ENCODE measurements at regions not wholly inside any gene's neighbourhood (a gene's known extent, or its start where the extent isn't known, plus 50 kb on each side); places are given as distances from the start of the nearest gene placed in this dataset.

- TF ChIP-seq, protein P1, sequence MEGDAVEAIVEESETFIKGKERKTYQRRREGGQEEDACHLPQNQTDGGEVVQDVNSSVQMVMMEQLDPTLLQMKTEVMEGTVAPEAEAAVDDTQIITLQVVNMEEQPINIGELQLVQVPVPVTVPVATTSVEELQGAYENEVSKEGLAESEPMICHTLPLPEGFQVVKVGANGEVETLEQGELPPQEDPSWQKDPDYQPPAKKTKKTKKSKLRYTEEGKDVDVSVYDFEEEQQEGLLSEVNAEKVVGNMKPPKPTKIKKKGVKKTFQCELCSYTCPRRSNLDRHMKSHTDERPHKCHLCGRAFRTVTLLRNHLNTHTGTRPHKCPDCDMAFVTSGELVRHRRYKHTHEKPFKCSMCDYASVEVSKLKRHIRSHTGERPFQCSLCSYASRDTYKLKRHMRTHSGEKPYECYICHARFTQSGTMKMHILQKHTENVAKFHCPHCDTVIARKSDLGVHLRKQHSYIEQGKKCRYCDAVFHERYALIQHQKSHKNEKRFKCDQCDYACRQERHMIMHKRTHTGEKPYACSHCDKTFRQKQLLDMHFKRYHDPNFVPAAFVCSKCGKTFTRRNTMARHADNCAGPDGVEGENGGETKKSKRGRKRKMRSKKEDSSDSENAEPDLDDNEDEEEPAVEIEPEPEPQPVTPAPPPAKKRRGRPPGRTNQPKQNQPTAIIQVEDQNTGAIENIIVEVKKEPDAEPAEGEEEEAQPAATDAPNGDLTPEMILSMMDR (IDR thresholded peaks at IDR 0.05; ENCODE audit: extremely low read depth, missing control alignments) = no peak
- DNase-seq (ENCODE audit: low spot score) = no peak
These were observed 255.3 kb upstream of the TRPC7 start for GRCh38 chr5:136620621-136621020.

- TF ChIP-seq, protein P1 (IDR thresholded peaks at IDR 0.05; ENCODE audit: extremely low read depth, missing control alignments) = no peak
These were observed 254.7 kb upstream of the TRPC7 start for GRCh38 chr5:136620016-136620419.

DNA sequence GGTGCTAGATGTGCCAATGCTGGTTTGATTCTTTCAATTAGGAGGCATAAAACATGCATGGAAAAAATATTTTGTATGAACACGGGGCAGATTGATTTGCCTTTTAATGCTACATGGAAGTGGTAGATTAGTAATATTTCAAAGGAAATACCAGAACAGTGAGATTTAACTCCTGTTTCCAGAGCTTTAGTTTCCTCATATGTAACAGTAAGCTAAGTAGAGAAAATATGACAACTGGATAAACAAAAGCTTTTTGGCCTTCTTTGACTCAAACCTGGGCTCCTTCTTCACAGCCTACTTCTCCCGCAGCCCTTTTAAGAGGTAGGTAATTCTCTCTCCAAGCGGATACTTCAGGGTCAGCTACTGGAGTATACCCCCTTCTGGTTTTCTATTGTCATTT lies 254.2 kb upstream of the TRPC7 start:
- TF ChIP-seq, protein P1 (IDR thresholded peaks at IDR 0.05; ENCODE audit: extremely low read depth, missing control alignments) = no peak

More at GRCh38 chr5:136620016-136620419, 254.7 kb upstream of the TRPC7 start:
- DNase-seq (ENCODE audit: low spot score) = no peak

GRCh38 chr5:136615251-136616119 lies 250.1 kb upstream of the TRPC7 start:
- no peak for DNase-seq (ENCODE audit: low spot score)
- TF ChIP-seq, protein P1 (IDR thresholded peaks at IDR 0.05; ENCODE audit: extremely low read depth, missing control alignments) = no peak

More for the DNA sequence above, 254.2 kb upstream of the TRPC7 start:
- no peak for DNase-seq (ENCODE audit: low spot score)

DNA sequence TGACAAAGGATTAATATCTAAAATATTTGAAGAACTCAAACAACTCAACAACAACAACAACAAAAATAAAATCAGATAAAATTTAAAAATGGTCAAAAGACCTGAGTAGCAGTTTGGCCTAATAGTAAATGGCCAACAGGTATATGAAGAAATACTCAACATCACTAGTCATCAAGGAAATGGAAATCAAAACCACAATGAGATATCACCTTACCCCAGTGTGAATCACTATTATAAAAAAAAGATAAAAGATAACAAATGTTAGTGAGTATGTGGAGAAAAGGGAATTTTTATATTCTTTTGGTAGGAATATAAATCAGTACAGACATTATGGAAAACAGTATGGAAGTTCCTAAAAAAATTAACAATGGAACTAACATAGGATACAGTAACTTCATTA lies 247.9 kb upstream of the TRPC7 start:
- no peak for DNase-seq (ENCODE audit: low spot score)
- TF ChIP-seq, protein P1 (IDR thresholded peaks at IDR 0.05; ENCODE audit: extremely low read depth, missing control alignments) = no peak

DNA sequence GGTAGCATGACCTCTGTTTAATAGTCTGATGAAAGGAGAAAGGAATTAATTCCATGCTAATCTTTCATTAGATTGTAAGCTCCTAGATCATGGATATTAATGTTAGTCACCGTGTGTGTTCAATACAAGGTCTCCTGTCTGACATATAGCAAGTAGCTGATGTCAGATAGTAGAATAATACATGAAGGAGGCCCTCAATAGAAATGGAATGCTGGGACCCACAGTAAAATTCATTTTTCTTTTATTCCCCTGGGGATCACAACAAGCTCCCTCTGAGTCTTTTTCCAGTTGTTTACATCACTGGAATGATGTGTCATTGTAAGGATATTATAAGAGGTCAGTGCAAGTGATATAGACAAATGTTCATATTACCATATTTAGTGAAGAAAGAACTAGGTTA lies 240.3 kb upstream of the TRPC7 start:
- DNase-seq (ENCODE audit: low spot score) = no peak
- TF ChIP-seq, protein P1 (IDR thresholded peaks at IDR 0.05; ENCODE audit: extremely low read depth, missing control alignments) = no peak

GRCh38 chr5:136600306-136600705 lies 235.0 kb upstream of the TRPC7 start:
- DNase-seq (ENCODE audit: low spot score) = no peak
- TF ChIP-seq, protein P1 (IDR thresholded peaks at IDR 0.05; ENCODE audit: extremely low read depth, missing control alignments) = no peak

Measured in GM20000 (cell line).